OCI-LY1 (cell line): ENCODE measurements at regions not wholly inside any gene's neighbourhood (a gene's known extent, or its start where the extent isn't known, plus 50 kb on each side); places are given as distances from the start of the nearest gene placed in this dataset.

Source experiments
- EZH2 ChIP-seq: fragments of 200-600 bp; sonication (generic), shearing (Covaris generic); IDR thresholded peaks from 2 replicates; pipeline ENCODE4 v1.8.0; 2017; ENCODE audit warnings: borderline replicate concordance, mixed run types, mild to moderate bottlenecking, antibody characterized with exemption, low read length, moderate library complexity, mixed read lengths
- TF ChIP-seq, protein P1 (sequence below): fragments of 200-600 bp; sonication (generic), shearing (Covaris generic); IDR thresholded peaks from 2 replicates; pipeline ENCODE4 v1.5.1; 2017; ENCODE audit warnings: mild to moderate bottlenecking, antibody characterized with exemption, low read length, moderate library complexity, mixed read lengths

DNA sequence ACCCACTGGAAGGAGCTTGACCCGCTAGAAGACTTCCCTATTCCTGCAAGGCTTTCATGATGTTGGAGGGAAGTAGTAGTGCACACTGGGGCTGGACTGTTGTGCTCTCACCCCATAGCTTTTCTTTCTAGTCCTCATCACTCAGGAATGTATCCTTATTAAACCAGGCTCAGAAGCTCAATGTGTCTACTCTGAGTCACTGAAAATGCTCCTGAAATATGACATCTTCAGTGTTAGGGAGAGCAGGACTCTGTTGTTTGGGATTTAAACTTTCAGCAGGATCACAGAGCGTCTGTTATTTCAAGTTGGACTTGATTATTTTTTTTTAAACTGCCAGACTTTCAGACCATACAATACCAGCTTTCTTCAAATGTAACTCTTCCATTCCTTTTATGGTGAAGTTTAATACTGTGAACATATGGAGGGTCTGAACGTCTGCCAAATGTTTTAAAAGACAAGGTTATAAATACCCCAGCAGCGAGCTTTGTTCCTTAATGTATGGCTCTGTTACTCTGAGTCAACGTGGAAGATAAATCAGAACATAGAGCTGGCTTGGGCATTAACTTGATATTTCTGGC is 257.5 kb downstream of the CDH11 start:
- TF ChIP-seq, protein P1, sequence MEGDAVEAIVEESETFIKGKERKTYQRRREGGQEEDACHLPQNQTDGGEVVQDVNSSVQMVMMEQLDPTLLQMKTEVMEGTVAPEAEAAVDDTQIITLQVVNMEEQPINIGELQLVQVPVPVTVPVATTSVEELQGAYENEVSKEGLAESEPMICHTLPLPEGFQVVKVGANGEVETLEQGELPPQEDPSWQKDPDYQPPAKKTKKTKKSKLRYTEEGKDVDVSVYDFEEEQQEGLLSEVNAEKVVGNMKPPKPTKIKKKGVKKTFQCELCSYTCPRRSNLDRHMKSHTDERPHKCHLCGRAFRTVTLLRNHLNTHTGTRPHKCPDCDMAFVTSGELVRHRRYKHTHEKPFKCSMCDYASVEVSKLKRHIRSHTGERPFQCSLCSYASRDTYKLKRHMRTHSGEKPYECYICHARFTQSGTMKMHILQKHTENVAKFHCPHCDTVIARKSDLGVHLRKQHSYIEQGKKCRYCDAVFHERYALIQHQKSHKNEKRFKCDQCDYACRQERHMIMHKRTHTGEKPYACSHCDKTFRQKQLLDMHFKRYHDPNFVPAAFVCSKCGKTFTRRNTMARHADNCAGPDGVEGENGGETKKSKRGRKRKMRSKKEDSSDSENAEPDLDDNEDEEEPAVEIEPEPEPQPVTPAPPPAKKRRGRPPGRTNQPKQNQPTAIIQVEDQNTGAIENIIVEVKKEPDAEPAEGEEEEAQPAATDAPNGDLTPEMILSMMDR = no peak
- TF ChIP-seq EZH2 = no peak
